Adrenal gland (tissue), 5 donors: ENCODE measurements at regions not wholly inside any gene's neighbourhood (a gene's known extent, or its start where the extent isn't known, plus 50 kb on each side); places are given as distances from the start of the nearest gene placed in this dataset.

Experiments
- CTCF ChIP-seq, 6 experiments: fragments of 450-650 bp in 4 of 6; fragments of 200-600 bp in 2 of 6; sonication (generic) in 1 of 6; IDR thresholded peaks; 1 replicate in 5 of 6; 2 replicates in 1 of 6; pipeline versions ENCODE4 v1.5.1 to v1.8.0; 2016 to 2021; ENCODE audit warnings: antibody characterized with exemption in 6 of 6, mild to moderate bottlenecking in 2 of 6, moderate library complexity in 1 of 6
- POLR2A ChIP-seq, 2 donors: fragments of 450-650 bp; IDR thresholded peaks; one replicate each; pipeline ENCODE4 v1.6.1; 2017; ENCODE audit warnings: antibody characterized with exemption in 2 of 2, mild to moderate bottlenecking in 2 of 2, moderate library complexity in 1 of 2
- donor health status: DM: no; HTN: no; CAD: no.

GRCh38 chr4:100875296-100876068 is 357.7 kb upstream of the EMCN start:
- TF ChIP-seq POLR2A (IDR thresholded peaks at IDR 0.05) (no peak), CTCF (IDR thresholded peaks at IDR 0.05) (no peak)
